CD4-positive, alpha-beta T cell (primary cell): ENCODE measurements at regions not wholly inside any gene's neighbourhood (a gene's known extent, or its start where the extent isn't known, plus 50 kb on each side); places are given as distances from the start of the nearest gene placed in this dataset.

ENCODE experiments used
- ATAC-seq: fragments of 200-7000 bp; cut with Tn5 transposase; one replicate; pipeline ENCODE4 v1.10.0; 2022; ENCODE audit warnings: mild to moderate bottlenecking; ENCODE audit not compliant: poor library complexity
- CTCF ChIA-PET: fragments of 350-600 bp; sonication (Branson Sonifier 250); formaldehyde crosslinking; loops from one replicate; lab custom pipeline; 2021; ENCODE audit warnings: antibody characterized with exemption, inconsistent platforms; lab: Charles Lee
- POLR2A ChIA-PET: fragments of 350-600 bp; sonication (Branson Sonifier 250); formaldehyde crosslinking; loops from one replicate; lab custom pipeline; 2021; ENCODE audit warnings: antibody characterized with exemption, inconsistent platforms; lab: Charles Lee
- DNase-seq, 14 experiments: peaks; one replicate each; pipeline ENCODE4 v3.0.0-alpha.2; 2013 to 2020; ENCODE audit warnings: mixed read lengths in 2 of 14
- H3K27ac ChIP-seq, 2 donors: one replicate each; pipeline versions ENCODE4 v1.5.1 to v1.7.0; 2013; ENCODE audit warnings: low read length in 2 of 2, low read depth in 1 of 2, mild to moderate bottlenecking in 1 of 2
- H3K27me3 ChIP-seq, 2 experiments: 1 replicate in 1 of 2; 2 replicates in 1 of 2; pipeline versions ENCODE4 v1.6.1 to v1.7.0; 2013; ENCODE audit warnings: low read length in 2 of 2, control low read depth in 1 of 2, mild to moderate bottlenecking in 1 of 2, moderate library complexity in 1 of 2; ENCODE audit not compliant: insufficient read depth in 2 of 2, control insufficient read depth in 1 of 2
- H3K36me3 ChIP-seq: one replicate; pipeline ENCODE4 v1.6.1; 2013; ENCODE audit warnings: low read length, control low read depth; ENCODE audit not compliant: insufficient read depth
- H3K4me1 ChIP-seq: one replicate; pipeline ENCODE4 v1.6.1; 2013; ENCODE audit warnings: low read length, control low read depth; ENCODE audit not compliant: insufficient read depth
- H3K4me3 ChIP-seq: one replicate; pipeline ENCODE4 v1.5.1; 2013; ENCODE audit warnings: mild to moderate bottlenecking, low read length, moderate library complexity
- H3K9me3 ChIP-seq, 2 experiments: 1 replicate in 1 of 2; 2 replicates in 1 of 2; pipeline versions ENCODE4 v1.6.1 to v1.7.0; 2013; ENCODE audit warnings: low read length in 2 of 2, mild to moderate bottlenecking in 2 of 2, control low read depth in 1 of 2, moderate library complexity in 1 of 2; ENCODE audit not compliant: control insufficient read depth in 1 of 2, insufficient read depth in 1 of 2
- H3K27ac Mint-ChIP-seq: one replicate; pipeline ENCODE4 v1.8.0; 2020; ENCODE audit warnings: mixed read lengths
- H3K27me3 Mint-ChIP-seq: one replicate; pipeline ENCODE4 v1.8.0; 2021; ENCODE audit warnings: mixed read lengths
- H3K36me3 Mint-ChIP-seq: one replicate; pipeline ENCODE4 v1.8.0; 2021; ENCODE audit warnings: low read depth, mixed read lengths
- H3K4me1 Mint-ChIP-seq: one replicate; pipeline ENCODE4 v1.8.0; 2021; ENCODE audit warnings: low read depth, mixed read lengths
- H3K4me3 Mint-ChIP-seq: one replicate; pipeline ENCODE4 v1.8.0; 2020; ENCODE audit warnings: mild to moderate bottlenecking, mixed read lengths
- H3K9me3 Mint-ChIP-seq: one replicate; pipeline ENCODE4 v1.8.0; 2020; ENCODE audit warnings: mixed read lengths
- intact Hi-C, 2 experiments: fragments of 100-400 bp; cut with DNase I in 1 of 2; cut with micrococcal nuclease in 1 of 2; formaldehyde crosslinking; loops; one replicate each; pipeline versions ENCODE4 v1.15.1 to v1.9.0; 2023 to 2025; cut with DNase I, micrococcal nuclease
- TF ChIP-seq, protein P1 (sequence below): fragments of 200-600 bp; IDR thresholded peaks from one replicate; pipeline ENCODE4 v1.8.0; 2022; ENCODE audit warnings: antibody characterized with exemption, mild to moderate bottlenecking

DNA sequence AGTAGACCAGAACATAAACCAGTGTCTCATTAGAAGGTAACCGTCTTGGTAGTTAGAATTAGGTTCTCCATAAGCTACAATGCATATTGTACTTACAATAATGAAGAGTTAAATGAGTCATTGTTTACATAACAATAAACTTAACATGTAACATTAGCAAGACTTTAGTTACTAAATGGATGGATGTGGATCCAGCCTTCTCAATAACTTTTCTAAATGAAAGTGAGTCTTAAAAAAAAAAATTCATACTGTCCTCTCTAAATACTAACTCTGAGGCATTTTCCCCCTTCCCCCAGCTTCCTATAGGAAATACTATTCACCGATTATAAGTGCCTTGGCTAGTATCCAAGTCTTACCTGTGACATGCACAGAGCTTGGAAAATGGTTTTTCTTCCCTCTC is 155.3 kb downstream of the CYB561 start:
- Mint-ChIP-seq H3K9me3 (peaks cover 5% of the 10 kb centered on the region), H3K4me3 (no peak overlapping the region), H3K36me3 (peaks cover 88% of the 10 kb centered on the region), H3K4me1 (peaks cover 5% of the 10 kb centered on the region), H3K27ac (no peak overlapping the region), H3K27me3 (no peaks in the 10 kb centered on the region)
- no peak overlapping the region for H3K27ac ChIP-seq
- intact Hi-C loops: no loop called here
- POLR2A ChIA-PET: interaction anchor here (0.6 kb wide), 1 partner anchor 134 kb away, joined by 5 read pairs; no protein-coding TSS in a partner anchor
- H3K4me3 ChIP-seq: no peak overlapping the region
- CTCF ChIA-PET: no interaction called here
- H3K36me3 ChIP-seq: no peaks in the 10 kb centered on the region
- DNase-seq (no peak), ATAC-seq (no peak)
- no peaks in the 10 kb centered on the region for H3K4me1 ChIP-seq
- TF ChIP-seq, protein P1, sequence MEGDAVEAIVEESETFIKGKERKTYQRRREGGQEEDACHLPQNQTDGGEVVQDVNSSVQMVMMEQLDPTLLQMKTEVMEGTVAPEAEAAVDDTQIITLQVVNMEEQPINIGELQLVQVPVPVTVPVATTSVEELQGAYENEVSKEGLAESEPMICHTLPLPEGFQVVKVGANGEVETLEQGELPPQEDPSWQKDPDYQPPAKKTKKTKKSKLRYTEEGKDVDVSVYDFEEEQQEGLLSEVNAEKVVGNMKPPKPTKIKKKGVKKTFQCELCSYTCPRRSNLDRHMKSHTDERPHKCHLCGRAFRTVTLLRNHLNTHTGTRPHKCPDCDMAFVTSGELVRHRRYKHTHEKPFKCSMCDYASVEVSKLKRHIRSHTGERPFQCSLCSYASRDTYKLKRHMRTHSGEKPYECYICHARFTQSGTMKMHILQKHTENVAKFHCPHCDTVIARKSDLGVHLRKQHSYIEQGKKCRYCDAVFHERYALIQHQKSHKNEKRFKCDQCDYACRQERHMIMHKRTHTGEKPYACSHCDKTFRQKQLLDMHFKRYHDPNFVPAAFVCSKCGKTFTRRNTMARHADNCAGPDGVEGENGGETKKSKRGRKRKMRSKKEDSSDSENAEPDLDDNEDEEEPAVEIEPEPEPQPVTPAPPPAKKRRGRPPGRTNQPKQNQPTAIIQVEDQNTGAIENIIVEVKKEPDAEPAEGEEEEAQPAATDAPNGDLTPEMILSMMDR: no peak
- no peaks in the 10 kb centered on the region for H3K27me3 ChIP-seq
- H3K9me3 ChIP-seq: peaks cover 5 to 9% of the 10 kb centered on the region in 2 experiments

DNA sequence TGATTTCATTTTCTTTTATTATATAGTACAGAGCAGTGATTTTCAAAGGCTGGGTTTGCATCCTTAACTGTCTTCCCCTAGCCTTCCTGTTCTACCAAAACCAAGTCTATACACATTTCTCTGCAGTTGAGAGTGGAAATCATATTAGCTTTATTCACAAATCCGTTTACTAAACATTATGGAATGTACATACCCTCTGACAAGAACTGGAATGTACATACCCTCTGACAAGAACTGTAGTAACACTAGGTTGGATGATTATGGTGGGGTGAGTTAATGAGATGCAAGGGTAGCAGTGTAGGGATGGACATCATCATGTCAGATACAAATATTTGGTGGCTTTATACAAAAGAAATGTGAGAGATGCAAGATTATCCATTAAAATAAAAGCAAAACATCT is 154.8 kb downstream of the CYB561 start:
- POLR2A ChIA-PET: interaction anchor here (0.6 kb wide), 1 partner anchor 134 kb away, joined by 5 read pairs; no protein-coding TSS in a partner anchor
- intact Hi-C loops: no loop called here
- Histone ChIP-seq H3K9me3 (peaks cover 5 to 9% of the 10 kb centered on the region in 2 experiments), H3K27ac (no peak overlapping the region), H3K36me3 (no peaks in the 10 kb centered on the region), H3K27me3 (no peaks in the 10 kb centered on the region), H3K4me1 (no peaks in the 10 kb centered on the region), H3K4me3 (no peak overlapping the region)
- CTCF ChIA-PET: no interaction called here
- no peak overlapping the region for H3K4me3 Mint-ChIP-seq
- TF ChIP-seq, protein P1: no peak
- peaks cover 8% of the 10 kb centered on the region for H3K4me1 Mint-ChIP-seq
- no peaks in the 10 kb centered on the region for H3K27me3 Mint-ChIP-seq
- no peak for DNase-seq
- no peak for ATAC-seq
- peaks cover 10% of the 10 kb centered on the region for H3K9me3 Mint-ChIP-seq
- H3K36me3 Mint-ChIP-seq: peaks cover 88% of the 10 kb centered on the region
- H3K27ac Mint-ChIP-seq: no peak overlapping the region

DNA sequence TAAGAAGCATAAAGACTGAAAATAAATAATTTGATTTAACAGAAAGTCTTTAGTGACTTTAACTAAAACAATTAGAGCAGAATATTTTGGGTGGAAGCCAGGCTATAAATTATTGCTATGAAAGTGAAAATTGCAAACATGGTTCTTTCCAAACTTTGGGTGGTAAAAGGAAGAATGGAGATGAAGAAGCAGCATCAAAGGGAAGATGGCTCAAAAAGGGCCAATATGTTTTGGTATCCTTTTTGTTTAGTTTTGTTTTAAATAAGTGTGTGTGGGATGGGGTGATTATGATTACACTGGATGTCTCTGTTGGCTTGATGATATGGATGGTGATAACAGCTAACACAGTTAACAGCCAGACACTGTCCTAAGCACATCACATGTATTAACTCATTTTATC is 153.7 kb downstream of the CYB561 start:
- Mint-ChIP-seq H3K9me3 (peaks cover 9% of the 10 kb centered on the region), H3K36me3 (peaks cover 82% of the 10 kb centered on the region), H3K27me3 (no peaks in the 10 kb centered on the region), H3K4me1 (peaks cover 8% of the 10 kb centered on the region), H3K27ac (no peak overlapping the region), H3K4me3 (no peak overlapping the region)
- no peak for ATAC-seq
- intact Hi-C loops: no loop called here
- no peak for DNase-seq
- Histone ChIP-seq H3K9me3 (peaks cover 0 to 10% of the 10 kb centered on the region in 2 experiments), H3K36me3 (no peaks in the 10 kb centered on the region), H3K27ac (no peak overlapping the region), H3K4me3 (no peak overlapping the region), H3K27me3 (no peaks in the 10 kb centered on the region), H3K4me1 (no peaks in the 10 kb centered on the region)
- CTCF ChIA-PET: no interaction called here
- POLR2A ChIA-PET: no interaction called here
- TF ChIP-seq, protein P1: no peak
